IMR-90 (cell line): ENCODE measurements at regions not wholly inside any gene's neighbourhood (a gene's known extent, or its start where the extent isn't known, plus 50 kb on each side); places are given as distances from the start of the nearest gene placed in this dataset.

ENCODE experiments used
- ATAC-seq: fragments of 200-7000 bp; cut with Tn5 transposase; 2 replicates; pipeline ENCODE4 v1.9.1; 2020; ENCODE audit warnings: low read depth, mild to moderate bottlenecking, moderate library complexity
- BruUV-seq: library from RNA; stranded (reverse); fragments of 400-500 nt; replicated peaks from 2 replicates; lab custom pipeline; 2021; lab: Mats Ljungman, UMichigan
- CTCF ChIA-PET: fragments of 300-600 bp; formaldehyde crosslinking; extraction: SDS; loops from one replicate; lab custom pipeline; 2021; ENCODE audit warnings: antibody characterized with exemption; lab: Yijun Ruan, JAX
- POLR2A ChIA-PET: fragments of 300-600 bp; sonication (Branson Sonifier 250); formaldehyde crosslinking; loops from one replicate; lab custom pipeline; 2022; ENCODE audit warnings: antibody characterized with exemption; ENCODE audit not compliant: unreplicated experiment; lab: Charles Lee
- DNase-seq: peaks from one replicate; pipeline ENCODE4 v3.0.0; 2013
- H2AFZ ChIP-seq: replicated peaks from 2 replicates; pipeline ENCODE3; 2013; ENCODE audit warnings: low read length, mild to moderate bottlenecking; ENCODE audit not compliant: poor library complexity
- H2AK5ac ChIP-seq: 2 replicates; pipeline ENCODE4 v1.6.1; 2013; ENCODE audit warnings: low read depth, low read length, inconsistent platforms
- H2AK9ac ChIP-seq: replicated peaks from 2 replicates; pipeline ENCODE3; 2013; ENCODE audit warnings: mild to moderate bottlenecking, low read depth, low read length, moderate library complexity; ENCODE audit not compliant: poor library complexity
- H2BK120ac ChIP-seq: 2 replicates; pipeline ENCODE4 v1.6.1; 2013; ENCODE audit warnings: low read depth, low read length, inconsistent platforms
- H2BK15ac ChIP-seq: 3 replicates; pipeline ENCODE4 v1.6.1; 2013; ENCODE audit warnings: low read depth, low read length, inconsistent platforms
- H2BK20ac ChIP-seq: 2 replicates; pipeline ENCODE4 v1.6.1; 2013; ENCODE audit warnings: low read depth, mild to moderate bottlenecking, inconsistent platforms, low read length, moderate library complexity
- H2BK5ac ChIP-seq: 2 replicates; pipeline ENCODE4 v1.6.1; 2013; ENCODE audit warnings: mild to moderate bottlenecking, low read depth, low read length, inconsistent platforms; ENCODE audit not compliant: poor library complexity, severe bottlenecking
- H3K14ac ChIP-seq: replicated peaks from 2 replicates; pipeline ENCODE4 v1.6.1; 2013; ENCODE audit warnings: low read depth, low read length, inconsistent platforms
- H3K18ac ChIP-seq: 2 replicates; pipeline ENCODE4 v1.6.1; 2013; ENCODE audit warnings: low read depth, low read length, control low read depth
- H3K23ac ChIP-seq: 2 replicates; pipeline ENCODE4 v1.6.1; 2013; ENCODE audit warnings: low read depth, low read length, inconsistent platforms
- H3K27ac ChIP-seq: 2 replicates; pipeline ENCODE4 v1.5.1; 2013; ENCODE audit warnings: mild to moderate bottlenecking, control low read depth, low read length; ENCODE audit not compliant: insufficient read depth
- H3K27me3 ChIP-seq: 2 replicates; pipeline ENCODE4 v1.6.1; 2013; ENCODE audit warnings: low read length; ENCODE audit not compliant: control insufficient read depth, insufficient read depth
- H3K36me3 ChIP-seq: 2 replicates; pipeline ENCODE4 v1.6.1; 2013; ENCODE audit warnings: low read length, mixed read lengths; ENCODE audit not compliant: control insufficient read depth, insufficient read depth
- H3K4ac ChIP-seq: 2 replicates; pipeline ENCODE4 v1.6.1; 2013; ENCODE audit warnings: low read depth, low read length, inconsistent platforms
- H3K4me1 ChIP-seq: 2 replicates; pipeline ENCODE4 v1.6.1; 2013; ENCODE audit warnings: low read length, mixed read lengths; ENCODE audit not compliant: control insufficient read depth, insufficient read depth
- H3K4me2 ChIP-seq: 2 replicates; pipeline ENCODE4 v1.6.1; 2013; ENCODE audit warnings: low read depth, mild to moderate bottlenecking, control low read depth, low read length, moderate library complexity
- H3K4me3 ChIP-seq: 2 replicates; pipeline ENCODE4 v1.5.1; 2013; ENCODE audit warnings: low read depth, mild to moderate bottlenecking, control low read depth, low read length, moderate library complexity; ENCODE audit not compliant: insufficient read depth
- H3K56ac ChIP-seq: 2 replicates; pipeline ENCODE4 v1.6.1; 2013; ENCODE audit warnings: low read length, inconsistent platforms; ENCODE audit not compliant: insufficient read depth; ENCODE audit errors: extremely low read depth
- H3K79me1 ChIP-seq, 2 experiments: 2 replicates each; pipeline ENCODE4 v1.6.1; 2013; ENCODE audit warnings: low read length in 2 of 2, inconsistent platforms in 1 of 2, low read depth in 1 of 2
- H3K9ac ChIP-seq: 2 replicates; pipeline ENCODE4 v1.6.1; 2013; ENCODE audit warnings: low read depth, low read length, control low read depth
- H3K9me1 ChIP-seq: 2 replicates; pipeline ENCODE4 v1.6.1; 2013; ENCODE audit warnings: low read length, inconsistent platforms; ENCODE audit not compliant: insufficient read depth
- H3K9me3 ChIP-seq: 2 replicates; pipeline ENCODE4 v1.6.1; 2013; ENCODE audit warnings: low read length; ENCODE audit not compliant: control insufficient read depth, insufficient read depth
- H4K20me1 ChIP-seq: 2 replicates; pipeline ENCODE4 v1.6.1; 2013; ENCODE audit warnings: low read length, inconsistent platforms; ENCODE audit not compliant: insufficient read depth
- H4K5ac ChIP-seq: 2 replicates; pipeline ENCODE4 v1.6.1; 2013; ENCODE audit warnings: mild to moderate bottlenecking, low read depth, low read length, control low read depth
- H4K8ac ChIP-seq, 2 experiments: 2 replicates each; pipeline ENCODE4 v1.6.1; 2013; ENCODE audit warnings: low read depth in 2 of 2, low read length in 2 of 2, control low read depth in 1 of 2, inconsistent platforms in 1 of 2
- H4K91ac ChIP-seq: 2 replicates; pipeline ENCODE4 v1.6.1; 2013; ENCODE audit warnings: low read depth, low read length, inconsistent platforms; ENCODE audit not compliant: insufficient read depth
- CHD1 ChIP-seq: IDR thresholded peaks from 2 replicates; pipeline ENCODE4 v1.6.1; 2012; ENCODE audit warnings: low read depth, low read length, improper control_type of control experiment
- CTCF ChIP-seq: conservative IDR thresholded peaks from 2 replicates; pipeline ENCODE4 v1.5.1; 2012; ENCODE audit warnings: mild to moderate bottlenecking, low read depth, low read length, improper control_type of control experiment
- FOS ChIP-seq: fragments of 150-350 bp; IDR thresholded peaks from 2 replicates; pipeline ENCODE4 v1.6.1; 2016; ENCODE audit warnings: low read depth, low read length
- MAFK ChIP-seq: IDR thresholded peaks from 2 replicates; pipeline ENCODE4 v1.6.1; 2012; ENCODE audit warnings: low read depth, low read length, improper control_type of control experiment
- MXI1 ChIP-seq: IDR thresholded peaks from 2 replicates; pipeline ENCODE4 v1.6.1; 2012; ENCODE audit warnings: low read depth, mild to moderate bottlenecking, low read length, moderate library complexity, borderline replicate concordance
- RAD21 ChIP-seq: IDR thresholded peaks from 2 replicates; pipeline ENCODE4 v1.6.1; 2012; ENCODE audit warnings: low read length, improper control_type of control experiment
- RFX5 ChIP-seq: IDR thresholded peaks from 2 replicates; pipeline ENCODE4 v1.8.0; 2012; ENCODE audit warnings: low read depth, mild to moderate bottlenecking, low read length, moderate library complexity
- dilution Hi-C: fragments of 300-500 bp; cut with HindIII; formaldehyde crosslinking; loops from one replicate; pipeline ENCODE4 v1.14.3; 2018; ENCODE audit warnings: low sequenced_read_pairs; ENCODE audit not compliant: unreplicated experiment
- in situ Hi-C: fragments of 300-500 bp; cut with MboI; formaldehyde crosslinking; loops from 3 replicates; pipeline ENCODE4 v1.14.3; 2019; ENCODE audit warnings: low sequenced_read_pairs, inconsistent platforms, mixed read lengths
- intact Hi-C: fragments of 100-400 bp; cut with micrococcal nuclease; formaldehyde crosslinking; loops from 2 replicates; pipeline ENCODE4 v1.10.0; 2022

DNA sequence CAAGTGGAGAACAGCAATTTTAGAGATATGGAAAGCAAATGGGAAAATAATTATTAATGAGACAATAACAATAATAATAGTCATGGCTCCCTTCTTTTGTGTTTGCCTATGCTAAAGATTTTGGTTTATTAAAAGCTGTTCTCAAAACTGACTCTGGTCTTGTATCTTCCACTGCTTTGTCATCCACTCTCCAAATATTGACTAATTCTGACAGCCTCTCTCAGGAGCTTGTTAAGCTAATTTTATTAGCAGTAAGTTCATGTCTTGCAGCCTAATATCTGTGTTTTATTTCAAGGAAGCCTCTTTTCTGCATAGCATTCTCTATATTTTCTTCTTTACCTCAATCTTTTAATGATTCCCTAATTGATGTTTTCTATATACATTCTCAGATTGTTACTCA, 1419.8 kb downstream of the ARAP2 start:
- H2BK20ac ChIP-seq, result no peak overlapping the region
- no TSS peak for BruUV-seq
- no peak overlapping the region for H3K23ac ChIP-seq
- no peak overlapping the region for H3K4me3 ChIP-seq
- dilution Hi-C loops, result no loop called here
- H4K8ac ChIP-seq, result no peak overlapping the region
- DNase-seq (no peak), ATAC-seq (no peak)
- no peak overlapping the region for H4K91ac ChIP-seq
- POLR2A ChIA-PET, result no interaction called here
- no peaks in the 10 kb centered on the region for H3K9me1 ChIP-seq
- no peak overlapping the region for H3K56ac ChIP-seq
- H4K5ac ChIP-seq, result no peak overlapping the region
- no peaks in the 10 kb centered on the region for H3K36me3 ChIP-seq
- CTCF ChIA-PET, result no interaction called here
- H4K20me1 ChIP-seq, result no peaks in the 10 kb centered on the region
- H2AK9ac ChIP-seq, result no peak overlapping the region
- no peak overlapping the region for H2AFZ ChIP-seq
- no peak overlapping the region for H2BK15ac ChIP-seq
- no peak overlapping the region for H2AK5ac ChIP-seq
- H3K14ac ChIP-seq, result no peak overlapping the region
- in situ Hi-C loops, result no loop called here
- H3K27ac ChIP-seq, result no peak overlapping the region
- no peak overlapping the region for H3K18ac ChIP-seq
- no peaks in the 10 kb centered on the region for H3K27me3 ChIP-seq
- H2BK120ac ChIP-seq, result no peak overlapping the region
- intact Hi-C loops, result no loop called here
- no peaks in the 10 kb centered on the region for H3K4me1 ChIP-seq
- no peaks in the 10 kb centered on the region; the same call in 1 of the 2 replicates for H3K9me3 ChIP-seq
- no peak overlapping the region for H3K9ac ChIP-seq
- H3K4me2 ChIP-seq, result no peak overlapping the region
- no peak overlapping the region for H2BK5ac ChIP-seq
- no peaks in the 10 kb centered on the region for H3K79me1 ChIP-seq
- H3K4ac ChIP-seq, result no peak overlapping the region
- TF ChIP-seq MXI1 (no peak), RFX5 (no peak), MAFK (no peak), CTCF (no peak), FOS (no peak), CHD1 (no peak), RAD21 (no peak)
